OCI-LY3 (cell line): ENCODE measurements at regions not wholly inside any gene's neighbourhood (a gene's known extent, or its start where the extent isn't known, plus 50 kb on each side); places are given as distances from the start of the nearest gene placed in this dataset.

Experiments
- CTCF ChIP-seq: fragments of 200-600, 300-600 bp; sonication (generic); IDR thresholded peaks from 2 replicates; pipeline ENCODE4 v1.5.1; 2014; ENCODE audit warnings: antibody characterized with exemption, low read length, low read depth
- EZH2phosphoT487 ChIP-seq: fragments of 200-600 bp; shearing (Covaris generic); IDR thresholded peaks from 2 replicates; pipeline ENCODE4 v1.6.1; 2018; ENCODE audit warnings: antibody characterized with exemption, mixed run types, low read depth

- TF ChIP-seq CTCF (no peak), EZH2phosphoT487 (no peak)
These were observed 466.3 kb upstream of the POM121L12 start for GRCh38 chr7:52569151-52569550.
